DMS 273 (cell line): ENCODE measurements at regions not wholly inside any gene's neighbourhood (a gene's known extent, or its start where the extent isn't known, plus 50 kb on each side); places are given as distances from the start of the nearest gene placed in this dataset.

Source experiments
- DNase-seq: peaks from one replicate; lab custom pipeline; 2025; ENCODE audit not compliant: unreplicated experiment; lab: John Stamatoyannopoulos, UW

DNA sequence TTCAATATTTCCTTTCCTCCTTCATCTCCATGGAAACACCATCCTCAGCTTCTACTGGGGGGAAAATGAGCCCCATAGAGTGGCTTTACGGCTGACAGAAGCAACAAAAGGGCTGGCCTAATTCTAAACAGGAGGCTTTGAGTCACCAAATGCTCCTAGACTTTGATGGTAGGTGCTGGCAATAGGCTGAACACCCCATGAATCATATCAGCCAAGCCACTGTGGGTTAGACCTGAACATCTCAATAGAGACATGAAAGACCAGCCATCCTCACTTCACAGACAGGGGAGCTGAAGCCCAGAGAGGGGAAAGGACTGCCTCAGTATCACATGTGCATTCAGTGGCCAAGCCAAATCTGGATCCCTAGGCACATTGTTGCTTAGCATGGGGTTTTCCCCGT, 107.6 kb downstream of the AMER1 start:
- no peak for DNase-seq

GRCh38 chrX:64093761-64094160, 111.7 kb downstream of the AMER1 start:
- DNase-seq: peak; percentile 33
